WI38 (cell line): ENCODE measurements at regions not wholly inside any gene's neighbourhood (a gene's known extent, or its start where the extent isn't known, plus 50 kb on each side); places are given as distances from the start of the nearest gene placed in this dataset.

Experiments
- H3K4me3 ChIP-seq: 2 replicates; pipeline ENCODE4 v1.5.1; 2011; ENCODE audit warnings: low read depth, mild to moderate bottlenecking, control low read depth, low read length
- TF ChIP-seq, protein P1 (sequence below): IDR thresholded peaks from 2 replicates; pipeline ENCODE4 v1.5.1; 2012; ENCODE audit warnings: low read depth, mild to moderate bottlenecking, control low read depth, low read length

DNA sequence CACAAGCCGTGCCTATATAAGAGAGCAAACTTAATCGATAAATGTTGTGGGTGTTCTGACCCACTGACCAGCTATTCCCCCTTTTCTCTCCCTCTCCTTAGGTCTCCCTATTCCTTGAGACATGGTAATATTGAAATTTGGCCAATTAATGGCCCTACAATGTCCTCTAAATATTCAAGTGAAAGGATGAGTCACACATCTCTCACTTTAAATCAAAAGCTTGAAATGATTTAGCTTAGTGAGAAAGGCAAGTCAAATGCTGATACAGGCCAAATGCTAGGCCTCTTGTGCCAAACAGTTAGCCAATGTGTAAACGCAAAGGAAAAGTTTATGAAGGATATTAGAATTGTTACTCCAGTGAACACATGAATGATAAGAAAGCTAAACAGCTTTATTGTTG is 102.2 kb upstream of the CPNE8 start:
- TF ChIP-seq, protein P1, sequence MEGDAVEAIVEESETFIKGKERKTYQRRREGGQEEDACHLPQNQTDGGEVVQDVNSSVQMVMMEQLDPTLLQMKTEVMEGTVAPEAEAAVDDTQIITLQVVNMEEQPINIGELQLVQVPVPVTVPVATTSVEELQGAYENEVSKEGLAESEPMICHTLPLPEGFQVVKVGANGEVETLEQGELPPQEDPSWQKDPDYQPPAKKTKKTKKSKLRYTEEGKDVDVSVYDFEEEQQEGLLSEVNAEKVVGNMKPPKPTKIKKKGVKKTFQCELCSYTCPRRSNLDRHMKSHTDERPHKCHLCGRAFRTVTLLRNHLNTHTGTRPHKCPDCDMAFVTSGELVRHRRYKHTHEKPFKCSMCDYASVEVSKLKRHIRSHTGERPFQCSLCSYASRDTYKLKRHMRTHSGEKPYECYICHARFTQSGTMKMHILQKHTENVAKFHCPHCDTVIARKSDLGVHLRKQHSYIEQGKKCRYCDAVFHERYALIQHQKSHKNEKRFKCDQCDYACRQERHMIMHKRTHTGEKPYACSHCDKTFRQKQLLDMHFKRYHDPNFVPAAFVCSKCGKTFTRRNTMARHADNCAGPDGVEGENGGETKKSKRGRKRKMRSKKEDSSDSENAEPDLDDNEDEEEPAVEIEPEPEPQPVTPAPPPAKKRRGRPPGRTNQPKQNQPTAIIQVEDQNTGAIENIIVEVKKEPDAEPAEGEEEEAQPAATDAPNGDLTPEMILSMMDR: no peak
- no peak overlapping the region for H3K4me3 ChIP-seq

DNA sequence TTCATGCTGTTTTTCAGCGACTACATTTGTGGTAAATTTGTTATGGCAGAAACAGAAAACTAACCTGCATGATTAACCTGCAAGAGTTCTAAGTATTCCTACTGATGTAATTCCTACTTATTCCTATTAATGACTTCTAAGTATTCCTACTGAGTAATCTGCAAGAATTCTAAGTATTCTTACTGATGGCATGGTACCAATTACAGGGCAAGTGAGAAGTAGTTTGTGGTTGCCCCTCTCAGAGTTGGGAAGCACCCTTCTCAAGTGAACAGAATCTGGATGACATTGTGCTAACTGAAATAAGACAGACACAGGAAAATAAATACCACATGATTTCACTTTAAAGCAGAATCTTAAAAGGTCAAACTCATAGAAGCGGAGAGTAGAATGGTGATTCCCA is 100.9 kb upstream of the CPNE8 start:
- TF ChIP-seq, protein P1: no peak
- H3K4me3 ChIP-seq: no peak overlapping the region

DNA sequence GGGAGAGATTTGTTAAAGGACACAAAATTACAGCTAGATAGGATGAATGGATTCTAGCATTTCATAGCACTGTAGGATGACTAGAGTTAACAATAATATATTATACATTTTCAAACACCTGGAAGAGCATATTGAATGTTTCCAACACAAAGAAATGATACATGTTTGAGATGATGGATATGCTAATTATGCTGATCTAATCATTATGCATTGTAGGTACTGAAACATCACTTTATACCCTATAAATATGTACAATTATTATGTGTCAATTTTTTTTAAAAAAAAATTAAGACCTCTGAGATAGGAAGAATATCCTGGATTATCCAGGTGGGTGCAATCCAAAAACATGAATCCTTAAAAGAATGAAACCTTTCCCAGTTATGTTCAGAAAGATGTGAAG is 100.3 kb upstream of the CPNE8 start:
- TF ChIP-seq, protein P1: no peak
- H3K4me3 ChIP-seq: no peak overlapping the region

DNA sequence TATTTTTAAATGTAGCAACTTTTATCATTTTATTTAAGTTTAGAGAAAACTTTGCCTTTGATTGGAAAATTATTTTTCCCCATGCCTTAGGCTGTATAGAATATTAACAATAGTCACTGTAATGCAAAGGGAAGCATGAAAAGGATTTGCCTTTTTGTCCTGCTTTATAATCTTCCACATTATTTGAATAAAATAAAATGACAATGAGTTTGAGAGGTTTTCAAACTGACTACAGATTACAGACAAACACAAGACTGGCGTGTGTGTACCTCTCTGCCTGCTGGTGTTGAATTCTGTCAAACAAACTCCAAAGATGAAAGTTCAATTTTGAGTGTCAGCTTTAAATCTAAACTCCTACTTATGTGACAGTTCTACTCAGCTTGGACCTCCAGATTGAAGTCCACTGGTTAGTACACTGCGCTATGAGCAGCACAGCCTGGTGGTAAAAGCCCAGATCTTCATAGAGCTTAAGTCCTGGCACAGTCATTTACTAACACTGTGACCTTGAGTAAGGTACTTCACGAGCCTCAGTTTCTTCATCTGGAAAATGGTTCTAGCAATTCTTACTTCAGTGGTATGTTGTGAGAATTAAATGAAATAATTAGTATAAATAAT is 98.3 kb upstream of the CPNE8 start:
- TF ChIP-seq, protein P1: no peak
- H3K4me3 ChIP-seq: no peak overlapping the region

DNA sequence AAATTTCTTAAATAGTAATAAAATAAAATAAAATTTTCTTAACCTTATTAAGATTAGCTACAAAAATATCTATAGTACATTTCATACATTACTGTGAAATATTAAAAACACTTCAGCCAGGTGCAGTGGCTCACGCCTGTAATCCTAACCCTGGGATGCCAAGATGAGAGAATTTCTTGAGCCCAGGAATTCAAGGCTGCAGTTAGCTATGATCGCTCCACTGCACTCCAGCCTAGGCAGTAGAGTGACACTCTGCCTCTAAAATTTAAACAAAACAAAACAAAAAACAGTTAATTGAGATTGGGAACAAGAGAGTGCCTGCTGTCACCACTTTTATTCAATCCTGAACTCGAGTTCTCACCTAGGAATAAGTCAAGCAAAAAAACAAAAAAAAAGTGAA is 95.0 kb upstream of the CPNE8 start:
- TF ChIP-seq, protein P1: no peak
- no peak overlapping the region for H3K4me3 ChIP-seq

DNA sequence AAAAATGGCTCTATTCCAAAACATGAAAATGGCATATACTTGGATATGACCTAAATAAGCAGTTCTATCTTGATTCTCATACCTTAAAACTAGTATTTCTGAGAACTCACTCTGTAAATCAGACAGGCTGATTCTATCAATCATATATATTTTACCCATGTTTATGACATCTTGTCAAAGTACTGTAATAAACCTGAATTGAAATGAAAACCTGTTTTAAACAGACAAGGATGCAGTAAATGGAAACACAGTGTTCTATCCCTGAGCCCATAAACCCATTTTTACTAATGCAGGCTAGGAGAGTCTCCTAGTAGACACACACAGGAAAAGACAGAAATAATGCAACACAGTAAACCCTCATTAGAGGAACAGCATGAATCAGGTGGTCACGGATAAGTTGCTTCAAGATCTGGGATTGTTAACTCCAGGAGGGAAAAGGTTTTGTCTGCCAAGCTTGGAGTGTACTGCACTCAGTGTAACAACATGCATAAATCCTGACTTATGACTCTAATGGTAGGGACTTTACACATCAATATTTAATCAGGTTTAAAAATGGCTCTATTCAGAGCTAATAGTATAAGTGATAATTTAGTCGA is 93.6 kb upstream of the CPNE8 start:
- no peak overlapping the region for H3K4me3 ChIP-seq
- TF ChIP-seq, protein P1: no peak

DNA sequence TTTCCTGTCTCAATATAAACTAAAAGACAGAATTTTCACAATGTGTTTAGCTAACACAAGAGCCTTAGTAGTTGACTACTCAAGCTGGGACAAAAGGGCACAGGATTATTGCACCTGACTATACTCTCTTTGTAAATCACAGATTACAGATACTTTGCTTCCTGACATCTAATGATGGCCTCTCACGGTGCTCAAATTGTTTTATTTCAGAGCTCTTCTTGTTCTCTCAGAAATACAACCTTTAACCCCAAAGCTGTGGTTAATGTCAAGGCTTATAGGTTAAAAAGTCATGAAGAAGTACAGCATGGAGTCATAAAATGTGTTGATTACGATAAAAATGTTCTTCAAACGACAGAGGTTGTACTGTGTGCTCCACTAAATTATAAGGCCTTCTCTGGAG is 89.9 kb upstream of the CPNE8 start:
- no peak overlapping the region for H3K4me3 ChIP-seq
- TF ChIP-seq, protein P1: no peak
